IMR-90 (cell line): ENCODE measurements at regions not wholly inside any gene's neighbourhood (a gene's known extent, or its start where the extent isn't known, plus 50 kb on each side); places are given as distances from the start of the nearest gene placed in this dataset.
A peak's percentile ranks its signal among the peaks of the same experiment; 100 is the strongest.

ENCODE experiments used
- ATAC-seq: fragments of 200-7000 bp; cut with Tn5 transposase; 2 replicates; pipeline ENCODE4 v1.9.1; 2020; ENCODE audit warnings: low read depth, mild to moderate bottlenecking, moderate library complexity
- BruUV-seq: library from RNA; stranded (reverse); fragments of 400-500 nt; replicated peaks from 2 replicates; lab custom pipeline; 2021; lab: Mats Ljungman, UMichigan
- CTCF ChIA-PET: fragments of 300-600 bp; formaldehyde crosslinking; extraction: SDS; loops from one replicate; lab custom pipeline; 2021; ENCODE audit warnings: antibody characterized with exemption; lab: Yijun Ruan, JAX
- POLR2A ChIA-PET: fragments of 300-600 bp; sonication (Branson Sonifier 250); formaldehyde crosslinking; loops from one replicate; lab custom pipeline; 2022; ENCODE audit warnings: antibody characterized with exemption; ENCODE audit not compliant: unreplicated experiment; lab: Charles Lee
- DNase-seq: peaks from one replicate; pipeline ENCODE4 v3.0.0; 2013
- H2AFZ ChIP-seq: replicated peaks from 2 replicates; pipeline ENCODE3; 2013; ENCODE audit warnings: low read length, mild to moderate bottlenecking; ENCODE audit not compliant: poor library complexity
- H2AK5ac ChIP-seq: 2 replicates; pipeline ENCODE4 v1.6.1; 2013; ENCODE audit warnings: low read depth, low read length, inconsistent platforms
- H2AK9ac ChIP-seq: replicated peaks from 2 replicates; pipeline ENCODE3; 2013; ENCODE audit warnings: mild to moderate bottlenecking, low read depth, low read length, moderate library complexity; ENCODE audit not compliant: poor library complexity
- H2BK120ac ChIP-seq: 2 replicates; pipeline ENCODE4 v1.6.1; 2013; ENCODE audit warnings: low read depth, low read length, inconsistent platforms
- H2BK15ac ChIP-seq: 3 replicates; pipeline ENCODE4 v1.6.1; 2013; ENCODE audit warnings: low read depth, low read length, inconsistent platforms
- H2BK20ac ChIP-seq: 2 replicates; pipeline ENCODE4 v1.6.1; 2013; ENCODE audit warnings: low read depth, mild to moderate bottlenecking, inconsistent platforms, low read length, moderate library complexity
- H2BK5ac ChIP-seq: 2 replicates; pipeline ENCODE4 v1.6.1; 2013; ENCODE audit warnings: mild to moderate bottlenecking, low read depth, low read length, inconsistent platforms; ENCODE audit not compliant: poor library complexity, severe bottlenecking
- H3K14ac ChIP-seq: replicated peaks from 2 replicates; pipeline ENCODE4 v1.6.1; 2013; ENCODE audit warnings: low read depth, low read length, inconsistent platforms
- H3K18ac ChIP-seq: 2 replicates; pipeline ENCODE4 v1.6.1; 2013; ENCODE audit warnings: low read depth, low read length, control low read depth
- H3K23ac ChIP-seq: 2 replicates; pipeline ENCODE4 v1.6.1; 2013; ENCODE audit warnings: low read depth, low read length, inconsistent platforms
- H3K27ac ChIP-seq: 2 replicates; pipeline ENCODE4 v1.5.1; 2013; ENCODE audit warnings: mild to moderate bottlenecking, control low read depth, low read length; ENCODE audit not compliant: insufficient read depth
- H3K27me3 ChIP-seq: 2 replicates; pipeline ENCODE4 v1.6.1; 2013; ENCODE audit warnings: low read length; ENCODE audit not compliant: control insufficient read depth, insufficient read depth
- H3K36me3 ChIP-seq: 2 replicates; pipeline ENCODE4 v1.6.1; 2013; ENCODE audit warnings: low read length, mixed read lengths; ENCODE audit not compliant: control insufficient read depth, insufficient read depth
- H3K4ac ChIP-seq: 2 replicates; pipeline ENCODE4 v1.6.1; 2013; ENCODE audit warnings: low read depth, low read length, inconsistent platforms
- H3K4me1 ChIP-seq: 2 replicates; pipeline ENCODE4 v1.6.1; 2013; ENCODE audit warnings: low read length, mixed read lengths; ENCODE audit not compliant: control insufficient read depth, insufficient read depth
- H3K4me2 ChIP-seq: 2 replicates; pipeline ENCODE4 v1.6.1; 2013; ENCODE audit warnings: low read depth, mild to moderate bottlenecking, control low read depth, low read length, moderate library complexity
- H3K4me3 ChIP-seq: 2 replicates; pipeline ENCODE4 v1.5.1; 2013; ENCODE audit warnings: low read depth, mild to moderate bottlenecking, control low read depth, low read length, moderate library complexity; ENCODE audit not compliant: insufficient read depth
- H3K56ac ChIP-seq: 2 replicates; pipeline ENCODE4 v1.6.1; 2013; ENCODE audit warnings: low read length, inconsistent platforms; ENCODE audit not compliant: insufficient read depth; ENCODE audit errors: extremely low read depth
- H3K79me1 ChIP-seq, 2 experiments: 2 replicates each; pipeline ENCODE4 v1.6.1; 2013; ENCODE audit warnings: low read length in 2 of 2, inconsistent platforms in 1 of 2, low read depth in 1 of 2
- H3K9ac ChIP-seq: 2 replicates; pipeline ENCODE4 v1.6.1; 2013; ENCODE audit warnings: low read depth, low read length, control low read depth
- H3K9me1 ChIP-seq: 2 replicates; pipeline ENCODE4 v1.6.1; 2013; ENCODE audit warnings: low read length, inconsistent platforms; ENCODE audit not compliant: insufficient read depth
- H3K9me3 ChIP-seq: 2 replicates; pipeline ENCODE4 v1.6.1; 2013; ENCODE audit warnings: low read length; ENCODE audit not compliant: control insufficient read depth, insufficient read depth
- H4K20me1 ChIP-seq: 2 replicates; pipeline ENCODE4 v1.6.1; 2013; ENCODE audit warnings: low read length, inconsistent platforms; ENCODE audit not compliant: insufficient read depth
- H4K5ac ChIP-seq: 2 replicates; pipeline ENCODE4 v1.6.1; 2013; ENCODE audit warnings: mild to moderate bottlenecking, low read depth, low read length, control low read depth
- H4K8ac ChIP-seq, 2 experiments: 2 replicates each; pipeline ENCODE4 v1.6.1; 2013; ENCODE audit warnings: low read depth in 2 of 2, low read length in 2 of 2, control low read depth in 1 of 2, inconsistent platforms in 1 of 2
- H4K91ac ChIP-seq: 2 replicates; pipeline ENCODE4 v1.6.1; 2013; ENCODE audit warnings: low read depth, low read length, inconsistent platforms; ENCODE audit not compliant: insufficient read depth
- CEBPB ChIP-seq: IDR thresholded peaks from 2 replicates; pipeline ENCODE4 v1.6.1; 2012; ENCODE audit warnings: low read depth, low read length, improper control_type of control experiment
- FOS ChIP-seq: fragments of 150-350 bp; IDR thresholded peaks from 2 replicates; pipeline ENCODE4 v1.6.1; 2016; ENCODE audit warnings: low read depth, low read length
- MAFK ChIP-seq: IDR thresholded peaks from 2 replicates; pipeline ENCODE4 v1.6.1; 2012; ENCODE audit warnings: low read depth, low read length, improper control_type of control experiment
- MXI1 ChIP-seq: IDR thresholded peaks from 2 replicates; pipeline ENCODE4 v1.6.1; 2012; ENCODE audit warnings: low read depth, mild to moderate bottlenecking, low read length, moderate library complexity, borderline replicate concordance
- WGBS, 2 experiments: methylation state at CpG; one replicate each; pipeline versions ENCODE4 v1.1.5 to v1.1.7; 2013; ENCODE audit warnings: missing lambda C conversion rate in 2 of 2; ENCODE audit not compliant: insufficient read length in 1 of 2; ENCODE audit errors: extremely low coverage in 2 of 2; 5-methylcytosine and 5-hydroxymethylcytosine counted together
- dilution Hi-C: fragments of 300-500 bp; cut with HindIII; formaldehyde crosslinking; loops from one replicate; pipeline ENCODE4 v1.14.3; 2018; ENCODE audit warnings: low sequenced_read_pairs; ENCODE audit not compliant: unreplicated experiment
- in situ Hi-C: fragments of 300-500 bp; cut with MboI; formaldehyde crosslinking; loops from 3 replicates; pipeline ENCODE4 v1.14.3; 2019; ENCODE audit warnings: low sequenced_read_pairs, inconsistent platforms, mixed read lengths
- intact Hi-C: fragments of 100-400 bp; cut with micrococcal nuclease; formaldehyde crosslinking; loops from 2 replicates; pipeline ENCODE4 v1.10.0; 2022

GRCh38 chr6:145051661-145052060 lies 683.7 kb downstream of the EPM2A start:
- H3K27me3 ChIP-seq = no peaks in the 10 kb centered on the region
- no peaks in the 10 kb centered on the region for H3K36me3 ChIP-seq
- no peak overlapping the region for H2BK5ac ChIP-seq
- DNase-seq = no peak
- dilution Hi-C loops (no loop called here), in situ Hi-C loops (no loop called here), intact Hi-C loops (no loop called here)
- no peak overlapping the region for H3K14ac ChIP-seq
- no peak overlapping the region for H3K9ac ChIP-seq
- no peak overlapping the region for H3K18ac ChIP-seq
- H4K5ac ChIP-seq = no peak overlapping the region
- H2AK5ac ChIP-seq = no peak overlapping the region
- no peak overlapping the region for H2AK9ac ChIP-seq
- no peaks in the 10 kb centered on the region for H3K9me3 ChIP-seq
- H3K4me2 ChIP-seq = no peak overlapping the region
- no peak overlapping the region for H3K4me3 ChIP-seq
- ChIA-PET POLR2A (no interaction called here), CTCF (no interaction called here)
- ATAC-seq = no peak
- H3K9me1 ChIP-seq = no peaks in the 10 kb centered on the region
- H4K20me1 ChIP-seq = no peaks in the 10 kb centered on the region
- H2BK20ac ChIP-seq = no peak overlapping the region
- H3K79me1 ChIP-seq = no peaks in the 10 kb centered on the region
- H3K27ac ChIP-seq = no peak overlapping the region
- H3K56ac ChIP-seq = no peak overlapping the region
- no peak overlapping the region for H4K91ac ChIP-seq
- H3K4ac ChIP-seq = no peak overlapping the region
- H2BK15ac ChIP-seq = no peak overlapping the region
- H2AFZ ChIP-seq = no peak overlapping the region
- H3K4me1 ChIP-seq = no peaks in the 10 kb centered on the region
- peak; percentile 73 for TF ChIP-seq CEBPB
- no peak for TF ChIP-seq FOS
- TF ChIP-seq MXI1 = no peak
- TF ChIP-seq MAFK = no peak
- no peak overlapping the region for H4K8ac ChIP-seq
- no peak overlapping the region for H3K23ac ChIP-seq
- H2BK120ac ChIP-seq = no peak overlapping the region
- no CpG with 5 or more reads among the region's 2 CpGs for WGBS, 2 experiments
- BruUV-seq = no TSS peak
